OCI-LY7 (cell line): ENCODE measurements at regions not wholly inside any gene's neighbourhood (a gene's known extent, or its start where the extent isn't known, plus 50 kb on each side); places are given as distances from the start of the nearest gene placed in this dataset.

Experiments used
- BruUV-seq: library from RNA; stranded (reverse); fragments of 400-500 nt; replicated peaks from 2 replicates; lab custom pipeline; 2021; lab: Mats Ljungman, UMichigan
- CTCF ChIA-PET: fragments of 300-600 bp; sonication (Branson Sonifier 250); formaldehyde crosslinking; loops from one replicate; lab custom pipeline; 2022; ENCODE audit warnings: antibody characterized with exemption; ENCODE audit not compliant: unreplicated experiment; lab: Charles Lee
- POLR2A ChIA-PET: fragments of 300-600 bp; sonication (Branson Sonifier 250); formaldehyde crosslinking; loops from one replicate; lab custom pipeline; 2022; ENCODE audit warnings: antibody characterized with exemption; lab: Charles Lee
- DNase-seq: peaks from one replicate; pipeline ENCODE4 v3.0.0-alpha.2; 2015; ENCODE audit warnings: low spot score
- H2AFZ ChIP-seq: fragments of 200-600 bp; sonication (generic), shearing (Covaris generic); 2 replicates; pipeline ENCODE4 v1.6.1; 2014; ENCODE audit warnings: mild to moderate bottlenecking, antibody characterized with exemption, low read length, moderate library complexity
- H3K27ac ChIP-seq: fragments of 200-600 bp; sonication (generic); 2 replicates; pipeline ENCODE4 v1.5.1; 2014; ENCODE audit warnings: mixed run types, low read depth, mild to moderate bottlenecking, moderate library complexity, low read length, inconsistent platforms; ENCODE audit not compliant: poor library complexity, severe bottlenecking
- H3K36me3 ChIP-seq: fragments of 200-600 bp; sonication (generic); 2 replicates; pipeline ENCODE4 v1.6.1; 2014; ENCODE audit warnings: mild to moderate bottlenecking, antibody characterized with exemption, low read length, moderate library complexity, mixed read lengths; ENCODE audit not compliant: insufficient read depth
- H3K4me1 ChIP-seq: fragments of 200-600 bp; sonication (generic); 2 replicates; pipeline ENCODE4 v1.5.1; 2014; ENCODE audit warnings: mild to moderate bottlenecking, low read length; ENCODE audit not compliant: insufficient read depth, poor library complexity, severe bottlenecking
- H3K4me2 ChIP-seq: fragments of 200-600 bp; sonication (generic); 2 replicates; pipeline ENCODE4 v1.6.1; 2014; ENCODE audit warnings: mild to moderate bottlenecking, low read length
- H3K4me3 ChIP-seq: fragments of 200-600 bp; sonication (generic); 2 replicates; pipeline ENCODE4 v1.5.1; 2014; ENCODE audit warnings: mild to moderate bottlenecking, low read depth, low read length; ENCODE audit not compliant: poor library complexity, severe bottlenecking
- H3K79me2 ChIP-seq: fragments of 200-600 bp; sonication (generic); 2 replicates; pipeline ENCODE4 v1.6.1; 2016; ENCODE audit warnings: low read depth, mild to moderate bottlenecking, low read length, moderate library complexity, mixed read lengths; ENCODE audit not compliant: insufficient read depth
- H3K9me2 ChIP-seq: fragments of 200-600 bp; sonication (generic); 2 replicates; pipeline ENCODE4 v1.6.1; 2016; ENCODE audit warnings: mild to moderate bottlenecking, low read length, mixed read lengths; ENCODE audit not compliant: insufficient read depth
- H3K9me3 ChIP-seq: fragments of 200-600 bp; sonication (generic); 2 replicates; pipeline ENCODE4 v1.6.1; 2014; ENCODE audit warnings: mild to moderate bottlenecking, mixed run types, low read length, mixed read lengths
- H4K20me1 ChIP-seq: fragments of 200-600 bp; sonication (generic); 2 replicates; pipeline ENCODE4 v1.6.1; 2014; ENCODE audit warnings: mild to moderate bottlenecking, antibody characterized with exemption, low read length, moderate library complexity, mixed read lengths; ENCODE audit not compliant: insufficient read depth
- CTCF ChIP-seq: fragments of 200-600 bp; sonication (generic); conservative IDR thresholded peaks from 2 replicates; pipeline ENCODE4 v1.5.1; 2014; ENCODE audit warnings: mild to moderate bottlenecking, antibody characterized with exemption, low read length, moderate library complexity, mixed read lengths
- EZH2phosphoT487 ChIP-seq: fragments of 200-600 bp; sonication (generic); IDR thresholded peaks from 2 replicates; pipeline ENCODE4 v1.6.1; 2018; ENCODE audit warnings: low read depth, borderline replicate concordance, mild to moderate bottlenecking, mixed run types, antibody characterized with exemption, low read length, moderate library complexity, mixed read lengths
- intact Hi-C: fragments of 100-400 bp; cut with micrococcal nuclease; formaldehyde crosslinking; loops from one replicate; pipeline ENCODE4 v1.10.0; 2022; ENCODE audit not compliant: unreplicated experiment

DNA sequence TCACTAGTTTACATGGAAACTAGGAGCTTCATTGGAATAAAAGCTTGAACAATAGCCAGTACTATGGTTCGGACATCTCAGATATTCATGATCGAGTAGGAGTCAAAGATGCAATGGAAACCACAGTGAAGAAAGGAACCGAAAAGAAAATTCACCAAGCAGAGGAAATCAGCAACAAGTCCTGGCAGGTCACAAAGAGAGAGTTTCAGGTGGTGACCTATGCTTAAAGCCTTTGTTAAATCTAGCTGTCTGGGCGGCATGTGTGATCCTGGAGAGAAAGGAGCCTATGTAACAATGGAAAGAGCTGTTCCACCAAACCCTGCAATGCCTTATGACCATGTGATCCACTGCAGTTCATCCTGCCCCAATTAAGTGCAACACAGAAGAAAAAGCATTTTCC, 68.9 kb upstream of the POU2AF2 start:
- Histone ChIP-seq H3K36me3 (no peaks in the 10 kb centered on the region), H3K79me2 (no peaks in the 10 kb centered on the region), H3K4me3 (peak overlapping the region; percentile 53), H3K9me2 (no peaks in the 10 kb centered on the region), H4K20me1 (no peaks in the 10 kb centered on the region), H2AFZ (peak overlapping the region; percentile 64), H3K4me2 (peak overlapping the region; percentile 80), H3K9me3 (no peaks in the 10 kb centered on the region), H3K4me1 (peaks cover 70% of the 10 kb centered on the region), H3K27ac (peak overlapping the region; percentile 98)
- BruUV-seq, result no TSS peak
- peak; percentile 52 for DNase-seq
- POLR2A ChIA-PET, result interaction anchor here (0.7 to 2.0 kb wide), 17 partner anchors 10 to 261 kb away, joined by 3 to 12 read pairs (median 3); partner anchors contain the start of gene POU2AF1
- CTCF ChIA-PET, result interaction anchor here (0.5 to 1.6 kb wide), 4 partner anchors 9 to 296 kb away, joined by 3 to 4 read pairs (median 3); no protein-coding TSS in a partner anchor
- intact Hi-C loops, result loop anchor here (1.0 to 5.0 kb wide), 6 partner anchors 54 to 261 kb away; partner anchors contain the start of gene POU2AF1
- TF ChIP-seq EZH2phosphoT487 (no peak), CTCF (no peak)

DNA sequence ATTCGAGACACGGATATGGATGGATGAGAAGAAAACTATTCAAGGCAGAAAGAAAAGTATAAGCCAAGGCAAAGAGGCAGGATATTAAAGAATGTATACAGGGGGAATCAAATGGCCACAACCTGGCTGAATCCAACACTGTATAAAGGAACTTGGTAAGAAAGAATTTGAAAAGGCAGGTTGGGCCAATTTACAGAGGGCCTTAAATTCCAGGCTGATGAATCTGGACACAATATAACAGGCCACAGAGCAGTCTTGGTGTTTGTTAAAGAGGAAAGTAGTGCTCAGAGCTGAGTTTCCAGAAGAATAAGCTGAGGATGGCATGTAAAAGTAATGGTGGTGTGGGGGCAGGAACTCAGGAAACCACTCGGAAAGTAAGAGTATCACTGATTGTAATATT, 72.3 kb upstream of the POU2AF2 start:
- ChIA-PET POLR2A (interaction anchor here (0.6 to 2.5 kb wide), 3 partner anchors 10 to 45 kb away, joined by 3 to 6 read pairs (median 3); no protein-coding TSS in a partner anchor), CTCF (no interaction called here)
- no peaks in the 10 kb centered on the region for H3K9me2 ChIP-seq
- TF ChIP-seq CTCF, result no peak
- TF ChIP-seq EZH2phosphoT487, result no peak
- no peaks in the 10 kb centered on the region for H3K9me3 ChIP-seq
- H3K4me2 ChIP-seq, result no peak overlapping the region
- DNase-seq, result no peak
- BruUV-seq, result no TSS peak
- intact Hi-C loops, result no loop called here
- H4K20me1 ChIP-seq, result no peaks in the 10 kb centered on the region
- no peaks in the 10 kb centered on the region for H3K36me3 ChIP-seq
- no peak overlapping the region for H3K27ac ChIP-seq
- H2AFZ ChIP-seq, result peak overlapping the region; percentile 29; the same call in 1 of the 2 replicates
- no peaks in the 10 kb centered on the region for H3K79me2 ChIP-seq
- H3K4me1 ChIP-seq, result peaks cover 43% of the 10 kb centered on the region
- H3K4me3 ChIP-seq, result no peak overlapping the region

- no peak for TF ChIP-seq CTCF
- no peak for TF ChIP-seq EZH2phosphoT487
- POLR2A ChIA-PET, result no interaction called here
- no peaks in the 10 kb centered on the region for H4K20me1 ChIP-seq
- no peaks in the 10 kb centered on the region for H3K79me2 ChIP-seq
- peaks cover 35% of the 10 kb centered on the region for H3K4me1 ChIP-seq
- no peaks in the 10 kb centered on the region for H3K36me3 ChIP-seq
- H3K27ac ChIP-seq, result no peak overlapping the region
- no peaks in the 10 kb centered on the region for H3K9me2 ChIP-seq
- no peak for DNase-seq
- H3K9me3 ChIP-seq, result no peaks in the 10 kb centered on the region
- intact Hi-C loops, result no loop called here
- no peak overlapping the region for H3K4me3 ChIP-seq
- H3K4me2 ChIP-seq, result no peak overlapping the region
- H2AFZ ChIP-seq, result peak overlapping the region; percentile 10; the same call in 1 of the 2 replicates
- CTCF ChIA-PET, result no interaction called here
- BruUV-seq, result no TSS peak
Observed at GRCh38 chr11:111172321-111172862, 73.1 kb upstream of the POU2AF2 start.
